SK-N-SH treated with all-trans-retinoic acid at 6 μM for 48 hours (cell line): ENCODE measurements at regions not wholly inside any gene's neighbourhood (a gene's known extent, or its start where the extent isn't known, plus 50 kb on each side); places are given as distances from the start of the nearest gene placed in this dataset.

Experiments used
- ARNTL ChIP-seq: fragments of 450-650 bp; formaldehyde crosslinking; IDR thresholded peaks from 2 replicates; pipeline ENCODE4 v1.5.0; 2020; ENCODE audit warnings: low read depth, mild to moderate bottlenecking, moderate library complexity, borderline replicate concordance
- CSDC2 ChIP-seq: fragments of 250-450 bp; sonication (Bioruptor Pico); IDR thresholded peaks from 2 replicates; pipeline ENCODE4 v1.5.0; 2020; ENCODE audit warnings: mild to moderate bottlenecking, moderate library complexity
- ESRRG ChIP-seq: fragments of 250-450 bp; sonication (Bioruptor Pico); IDR thresholded peaks from 2 replicates; pipeline ENCODE4 v1.6.1; 2021; ENCODE audit warnings: mild to moderate bottlenecking
- GLIS3 ChIP-seq: fragments of 250-450 bp; sonication (Bioruptor Pico); IDR thresholded peaks from 2 replicates; pipeline ENCODE4 v1.5.0; 2020; ENCODE audit warnings: mild to moderate bottlenecking, moderate library complexity
- SNAI2 ChIP-seq: fragments of 250-450 bp; sonication (Bioruptor Pico); IDR thresholded peaks from 2 replicates; pipeline ENCODE4 v1.5.0; 2020; ENCODE audit warnings: mild to moderate bottlenecking, moderate library complexity
- TCF4 ChIP-seq: fragments of 250-450 bp; sonication (Bioruptor Pico); IDR thresholded peaks from 2 replicates; pipeline ENCODE4 v1.8.0; 2021; ENCODE audit warnings: mild to moderate bottlenecking, moderate library complexity, borderline replicate concordance
- TOX ChIP-seq: fragments of 250-450 bp; sonication (Bioruptor Pico); IDR thresholded peaks from 2 replicates; pipeline ENCODE4 v1.8.0; 2021; ENCODE audit warnings: mild to moderate bottlenecking, moderate library complexity, borderline replicate concordance
- ZC3H10 ChIP-seq: fragments of 250-450 bp; sonication (Bioruptor Pico); IDR thresholded peaks from 2 replicates; pipeline ENCODE4 v1.5.1; 2021; ENCODE audit warnings: mild to moderate bottlenecking, moderate library complexity
- ZFP30 ChIP-seq: fragments of 450-650 bp; formaldehyde crosslinking; IDR thresholded peaks from 2 replicates; pipeline ENCODE4 v1.5.0; 2022; ENCODE audit warnings: mild to moderate bottlenecking, moderate library complexity
- ZNF565 ChIP-seq: fragments of 450-650 bp; formaldehyde crosslinking; conservative IDR thresholded peaks from 2 replicates; pipeline ENCODE4 v1.5.0; 2020; ENCODE audit warnings: low read depth, mild to moderate bottlenecking, moderate library complexity
- ZNF70 ChIP-seq: fragments of 450-650 bp; formaldehyde crosslinking; IDR thresholded peaks from 2 replicates; pipeline ENCODE4 v1.5.0; 2020; ENCODE audit warnings: mild to moderate bottlenecking, moderate library complexity
- ZNF8 ChIP-seq: fragments of 450-650 bp; formaldehyde crosslinking; IDR thresholded peaks from 2 replicates; pipeline ENCODE4 v1.5.0; 2020; ENCODE audit warnings: mild to moderate bottlenecking, moderate library complexity
- TF ChIP-seq, protein P1 (sequence below): fragments of 250-450 bp; sonication (Bioruptor Pico); IDR thresholded peaks from 2 replicates; pipeline ENCODE4 v1.5.1; 2020; ENCODE audit warnings: low read depth, mild to moderate bottlenecking, moderate library complexity

- TF ChIP-seq GLIS3 (no peak), ZNF8 (CRISPR knock-in tag) (no peak), CSDC2 (CRISPR knock-in tag) (no peak), TCF4 (CRISPR knock-in tag) (no peak), ARNTL (CRISPR knock-in tag) (no peak), ZNF565 (CRISPR knock-in tag) (no peak), ESRRG (CRISPR knock-in tag) (no peak), TOX (CRISPR knock-in tag) (no peak), ZC3H10 (CRISPR knock-in tag) (no peak), SNAI2 (CRISPR knock-in tag) (no peak), ZNF70 (no peak), ZFP30 (CRISPR knock-in tag) (no peak)
- TF ChIP-seq, protein P1, sequence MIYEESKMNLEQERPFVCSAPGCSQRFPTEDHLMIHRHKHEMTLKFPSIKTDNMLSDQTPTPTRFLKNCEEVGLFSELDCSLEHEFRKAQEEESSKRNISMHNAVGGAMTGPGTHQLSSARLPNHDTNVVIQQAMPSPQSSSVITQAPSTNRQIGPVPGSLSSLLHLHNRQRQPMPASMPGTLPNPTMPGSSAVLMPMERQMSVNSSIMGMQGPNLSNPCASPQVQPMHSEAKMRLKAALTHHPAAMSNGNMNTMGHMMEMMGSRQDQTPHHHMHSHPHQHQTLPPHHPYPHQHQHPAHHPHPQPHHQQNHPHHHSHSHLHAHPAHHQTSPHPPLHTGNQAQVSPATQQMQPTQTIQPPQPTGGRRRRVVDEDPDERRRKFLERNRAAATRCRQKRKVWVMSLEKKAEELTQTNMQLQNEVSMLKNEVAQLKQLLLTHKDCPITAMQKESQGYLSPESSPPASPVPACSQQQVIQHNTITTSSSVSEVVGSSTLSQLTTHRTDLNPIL (CRISPR knock-in tag) = no peak
Observed at GRCh38 chr14:96635850-96636249, 133.7 kb downstream of the PAPOLA start.
